Right atrium auricular region (tissue), 2 donors: ENCODE measurements at regions not wholly inside any gene's neighbourhood (a gene's known extent, or its start where the extent isn't known, plus 50 kb on each side); places are given as distances from the start of the nearest gene placed in this dataset.

Experiments
- DNase-seq: peaks from one replicate; pipeline ENCODE4 v3.0.0-alpha.2; 2019; ENCODE audit warnings: low spot score
- H3K27ac ChIP-seq, 2 donors: fragments of 200-600 bp; sonication (generic); 1 replicate in 1 of 2; 2 replicates in 1 of 2; pipeline ENCODE4 v1.5.1; 2016 to 2019
- H3K27me3 ChIP-seq, 2 donors: fragments of 200-600 bp; sonication (generic); one replicate each; pipeline versions ENCODE4 v1.5.1 to v1.6.0; 2017 to 2019
- H3K36me3 ChIP-seq: fragments of 200-600 bp; sonication (generic); one replicate; pipeline ENCODE4 v1.5.1; 2016
- H3K4me1 ChIP-seq, 2 donors: fragments of 200-600 bp; sonication (generic); one replicate each; pipeline versions ENCODE4 v1.5.1 to v1.6.0; 2017 to 2019
- H3K4me3 ChIP-seq, 2 donors: fragments of 200-600 bp; sonication (generic); 1 replicate in 1 of 2; 2 replicates in 1 of 2; pipeline ENCODE4 v1.5.1; 2017 to 2019; ENCODE audit warnings: mild to moderate bottlenecking in 1 of 2, moderate library complexity in 1 of 2
- H3K9me3 ChIP-seq, 2 donors: fragments of 200-600 bp; sonication (generic); one replicate each; pipeline ENCODE4 v1.5.1; 2019
- CTCF ChIP-seq, 2 donors: fragments of 200-600 bp; sonication (generic); IDR thresholded peaks; one replicate each; pipeline ENCODE4 v1.5.1; 2019; ENCODE audit warnings: antibody characterized with exemption in 2 of 2

GRCh38 chr1:30604801-30605440 lies 118.5 kb downstream of the MATN1 start:
- peak; percentile 44 for DNase-seq
- Histone ChIP-seq H3K4me3 (no peak overlapping the region), H3K36me3 (no peaks in the 10 kb centered on the region), H3K9me3 (no peaks in the 10 kb centered on the region), H3K27me3 (no peaks in the 10 kb centered on the region), H3K27ac (no peak overlapping the region), H3K4me1 (no peaks in the 10 kb centered on the region)
- no peak for TF ChIP-seq CTCF (IDR thresholded peaks at IDR 0.05)

GRCh38 chr1:30603081-30603858 lies 120.1 kb downstream of the MATN1 start:
- H3K27ac ChIP-seq, result no peak overlapping the region
- no peak for TF ChIP-seq CTCF (IDR thresholded peaks at IDR 0.05)
- no peaks in the 10 kb centered on the region for H3K36me3 ChIP-seq
- peak; percentile 46 for DNase-seq
- H3K27me3 ChIP-seq, result no peaks in the 10 kb centered on the region
- H3K9me3 ChIP-seq, result no peaks in the 10 kb centered on the region
- H3K4me1 ChIP-seq, result no peaks in the 10 kb centered on the region
- H3K4me3 ChIP-seq, result no peak overlapping the region

GRCh38 chr1:30601316-30602085 lies 121.9 kb downstream of the MATN1 start:
- Histone ChIP-seq H3K36me3 (no peaks in the 10 kb centered on the region), H3K27me3 (no peaks in the 10 kb centered on the region), H3K27ac (no peak overlapping the region), H3K4me1 (no peaks in the 10 kb centered on the region), H3K9me3 (no peaks in the 10 kb centered on the region), H3K4me3 (no peak overlapping the region)
- no peak for TF ChIP-seq CTCF (IDR thresholded peaks at IDR 0.05)
- DNase-seq, result no peak

DNA sequence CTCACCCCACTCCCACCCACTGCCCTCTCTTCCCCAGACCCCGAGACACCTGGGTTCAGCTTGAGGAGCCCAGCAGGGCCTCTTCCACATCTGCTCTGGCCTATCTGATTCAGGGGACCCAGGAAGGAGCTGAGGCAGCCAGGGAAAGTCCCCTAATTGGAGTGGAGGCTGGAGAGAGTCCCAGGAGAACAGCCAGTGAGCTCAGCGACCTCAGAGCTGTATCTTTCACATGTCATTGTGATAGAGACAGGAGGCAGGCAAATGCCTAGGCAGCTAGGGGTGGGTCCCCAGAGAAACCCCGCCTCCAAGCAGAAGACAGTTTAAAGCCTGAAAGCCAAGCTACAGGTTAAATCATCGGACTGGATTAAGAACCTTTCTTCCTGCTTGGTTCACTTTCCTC lies 122.7 kb downstream of the MATN1 start:
- Histone ChIP-seq H3K4me1 (no peaks in the 10 kb centered on the region), H3K4me3 (no peak overlapping the region), H3K27ac (no peak overlapping the region), H3K27me3 (no peaks in the 10 kb centered on the region), H3K9me3 (no peaks in the 10 kb centered on the region), H3K36me3 (no peaks in the 10 kb centered on the region)
- no peak for TF ChIP-seq CTCF (IDR thresholded peaks at IDR 0.05)
- DNase-seq, result peak; percentile 43

GRCh38 chr1:30600258-30600657 lies 123.1 kb downstream of the MATN1 start:
- TF ChIP-seq CTCF (IDR thresholded peaks at IDR 0.05), result no peak
- DNase-seq, result no peak
- no peaks in the 10 kb centered on the region for H3K27me3 ChIP-seq
- H3K4me3 ChIP-seq, result no peak overlapping the region
- H3K36me3 ChIP-seq, result no peaks in the 10 kb centered on the region
- H3K27ac ChIP-seq, result no peak overlapping the region
- H3K4me1 ChIP-seq, result no peaks in the 10 kb centered on the region
- H3K9me3 ChIP-seq, result no peaks in the 10 kb centered on the region
